ENCODE measurements at regions not wholly inside any gene's neighbourhood (a gene's known extent, or its start where the extent isn't known, plus 50 kb on each side); places are given as distances from the start of the nearest gene placed in this dataset.

DNA sequence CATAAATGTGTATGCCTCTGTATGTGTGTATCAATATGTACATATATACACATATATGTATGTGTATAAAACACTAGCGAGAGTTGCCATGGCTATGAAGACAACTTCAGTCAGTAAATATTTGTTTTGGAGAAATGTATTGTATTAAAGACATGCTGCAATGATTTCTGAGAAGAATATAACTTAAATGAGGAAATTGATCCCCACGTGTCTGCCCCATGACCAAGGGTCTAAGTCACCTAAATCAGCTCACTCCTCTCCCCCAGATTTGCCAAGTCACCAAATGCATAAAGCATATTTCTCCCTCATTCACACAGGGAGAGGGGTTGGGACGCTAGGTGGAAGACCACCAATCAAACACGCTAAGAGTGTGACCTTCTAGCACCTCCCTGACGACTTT is 58.3 kb upstream of the LYST start:
- H3K36me3 Mint-ChIP-seq = no peaks in the 10 kb centered on the region
- ATAC-seq (no peak), DNase-seq (ENCODE audit: low spot score in 2 of 2) (no peak)
- no peaks in the 10 kb centered on the region for H3K9me3 Mint-ChIP-seq
- H3K27ac Mint-ChIP-seq = no peak overlapping the region
- peaks cover 26% of the 10 kb centered on the region for H3K4me1 Mint-ChIP-seq
- no peak overlapping the region for H3K4me3 Mint-ChIP-seq

DNA sequence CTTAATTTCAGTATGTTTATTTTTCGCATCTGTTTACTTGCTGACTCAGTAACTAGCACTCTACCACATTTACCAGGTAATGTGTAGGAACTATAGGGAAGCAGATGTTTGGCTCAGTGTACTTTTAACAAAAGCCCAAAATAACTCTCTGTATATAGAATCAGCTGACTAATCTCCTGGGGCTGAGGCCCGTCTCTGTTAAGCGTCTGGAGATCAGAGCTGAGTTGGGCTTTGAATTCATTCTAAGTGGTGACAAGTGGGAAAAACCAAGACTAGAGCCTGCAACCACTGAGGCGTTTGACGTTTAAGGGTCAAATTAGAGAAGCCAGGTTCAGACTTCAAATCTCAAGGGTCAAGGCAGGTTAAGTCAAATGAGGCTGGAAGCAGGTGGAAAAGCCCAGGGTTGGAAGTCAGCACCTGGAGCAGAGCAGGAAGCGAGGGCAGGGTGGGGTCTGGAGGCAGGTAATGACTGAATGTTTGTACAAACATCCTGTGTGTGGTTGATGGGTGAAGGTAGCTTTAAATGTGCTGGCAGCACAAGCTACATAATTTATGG is 56.8 kb upstream of the LYST start:
- no peak overlapping the region for H3K4me3 Mint-ChIP-seq
- peaks cover 36% of the 10 kb centered on the region for H3K4me1 Mint-ChIP-seq
- ATAC-seq (peak; percentile 81), DNase-seq (ENCODE audit: low spot score in 2 of 2) (no peak)
- no peaks in the 10 kb centered on the region for H3K36me3 Mint-ChIP-seq
- H3K9me3 Mint-ChIP-seq = no peaks in the 10 kb centered on the region
- H3K27ac Mint-ChIP-seq = peak overlapping the region; percentile 65

DNA sequence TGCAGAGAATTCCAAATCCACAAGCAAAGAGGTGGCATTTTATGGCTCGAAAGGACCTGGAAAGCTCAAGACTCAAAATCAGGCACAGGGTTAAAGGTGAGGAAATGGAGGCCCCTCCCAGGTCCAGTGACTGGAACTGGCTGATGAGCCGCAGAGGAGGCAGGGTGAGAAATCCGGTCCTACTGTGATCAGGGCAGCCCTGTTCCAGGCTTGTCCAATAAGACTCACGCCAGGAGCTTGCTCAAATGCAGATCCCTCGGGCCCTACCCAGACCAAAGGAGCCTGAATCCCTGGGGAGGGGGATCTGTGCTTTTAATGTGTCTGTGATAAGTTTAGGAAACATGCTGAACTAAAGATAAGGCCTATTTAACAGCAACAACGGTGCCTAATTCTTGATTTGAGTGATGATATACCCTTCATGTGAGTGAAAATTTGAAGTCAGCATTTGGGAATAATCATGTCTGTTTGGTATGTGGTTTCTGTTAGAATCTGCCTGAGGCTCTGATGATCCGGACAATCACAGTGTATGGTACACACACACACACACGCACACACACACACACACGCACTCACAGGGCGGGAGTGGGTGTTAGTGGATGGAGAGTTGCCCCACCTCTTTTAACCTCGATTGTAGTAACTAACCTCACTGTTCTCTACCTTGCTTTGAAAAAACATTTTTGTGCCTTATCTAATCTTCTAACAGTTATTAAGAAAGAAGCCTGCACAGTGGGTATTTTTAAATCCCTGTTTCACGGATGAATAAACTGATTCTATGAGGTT is 54.1 kb upstream of the LYST start:
- DNase-seq (ENCODE audit: low spot score in 2 of 2) = no peak
- ATAC-seq = no peak
- H3K4me3 Mint-ChIP-seq = no peak overlapping the region

DNA sequence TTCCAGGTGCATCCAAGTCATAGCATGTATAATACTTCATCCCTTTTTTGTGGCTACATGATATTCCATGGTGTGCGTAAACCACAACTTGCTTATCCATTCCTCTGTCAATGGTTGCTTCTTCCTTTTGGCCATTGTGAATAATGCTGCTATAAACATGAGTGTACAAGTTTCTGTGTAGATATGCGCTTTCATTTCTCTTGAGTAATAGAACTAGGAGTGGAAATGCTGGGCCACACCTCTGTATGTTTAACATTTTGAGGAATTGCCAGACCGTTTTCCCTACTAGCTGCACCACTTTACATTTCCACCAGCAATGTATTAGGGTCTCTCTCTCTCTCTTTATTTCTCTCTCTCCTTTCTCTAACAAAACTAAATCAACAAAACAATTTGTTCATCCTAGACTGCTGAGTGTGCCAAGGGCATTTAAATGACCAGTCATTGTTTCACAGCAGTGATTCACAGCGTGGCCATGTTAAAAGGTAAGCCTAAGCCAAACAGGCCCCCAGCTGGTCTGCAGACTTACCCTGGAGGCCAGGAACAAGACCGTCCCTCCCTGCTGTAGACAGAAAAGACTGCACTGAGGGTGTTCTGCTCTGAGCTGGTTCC is 53.2 kb upstream of the LYST start:
- H3K4me3 Mint-ChIP-seq = no peak overlapping the region
- ATAC-seq (peak; percentile 25), DNase-seq (ENCODE audit: low spot score in 2 of 2) (no peak)
- no peaks in the 10 kb centered on the region for H3K36me3 Mint-ChIP-seq
- H3K4me1 Mint-ChIP-seq = peaks cover 56% of the 10 kb centered on the region
- peak overlapping the region; percentile 19 for H3K27ac Mint-ChIP-seq
- no peaks in the 10 kb centered on the region for H3K9me3 Mint-ChIP-seq

More for the DNA sequence above, 54.1 kb upstream of the LYST start:
- Mint-ChIP-seq H3K4me1 (peaks cover 51% of the 10 kb centered on the region), H3K36me3 (no peaks in the 10 kb centered on the region), H3K27ac (peak overlapping the region; percentile 19), H3K9me3 (no peaks in the 10 kb centered on the region)

DNA sequence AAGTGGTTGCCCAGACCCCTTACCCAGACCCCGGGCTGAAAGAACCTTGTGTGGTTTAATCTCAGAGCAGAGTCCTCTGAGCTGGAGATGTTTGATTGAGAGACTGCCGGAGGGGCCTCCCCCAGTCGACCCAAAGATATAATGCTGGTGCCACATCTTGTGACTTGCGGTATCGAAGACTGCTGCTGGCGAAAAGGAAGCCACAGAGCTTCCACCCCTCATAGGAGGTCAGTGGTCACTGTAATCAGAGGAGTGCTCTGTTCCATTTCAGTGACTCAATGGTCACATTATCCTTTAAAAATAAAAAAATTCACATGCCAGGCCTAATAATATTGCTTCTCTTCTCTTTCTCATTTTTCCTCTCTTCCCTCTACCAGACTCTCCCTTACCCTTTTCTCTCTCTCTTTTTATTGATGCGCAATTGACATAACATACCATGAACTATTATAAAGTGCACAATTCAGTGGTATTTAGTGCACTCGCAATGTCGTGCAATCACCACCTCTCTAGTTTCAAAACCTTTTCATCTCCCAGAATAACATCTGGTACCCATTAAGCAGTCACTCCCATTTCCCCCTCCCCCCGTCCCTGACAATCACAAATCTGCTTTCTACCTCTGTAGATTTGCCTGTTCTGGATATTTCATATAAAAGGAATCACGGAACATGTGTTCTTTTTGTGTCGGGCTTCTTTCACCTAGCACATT is 52.6 kb upstream of the LYST start:
- Mint-ChIP-seq H3K36me3 (no peaks in the 10 kb centered on the region), H3K27ac (peak overlapping the region; percentile 19), H3K4me1 (peaks cover 53% of the 10 kb centered on the region), H3K4me3 (no peak overlapping the region), H3K9me3 (no peaks in the 10 kb centered on the region)
- ATAC-seq (no peak), DNase-seq (ENCODE audit: low spot score in 2 of 2) (no peak)

- H3K9me3 Mint-ChIP-seq = no peaks in the 10 kb centered on the region
- H3K27ac Mint-ChIP-seq = no peak overlapping the region
- peaks cover 45% of the 10 kb centered on the region for H3K4me1 Mint-ChIP-seq
- no peak for ATAC-seq
- H3K36me3 Mint-ChIP-seq = no peaks in the 10 kb centered on the region
- no peak for DNase-seq (ENCODE audit: low spot score in 2 of 2)
- no peak overlapping the region for H3K4me3 Mint-ChIP-seq
Observed at GRCh38 chr1:235918465-235918864, 51.8 kb upstream of the LYST start.

- H3K36me3 Mint-ChIP-seq = no peaks in the 10 kb centered on the region
- ATAC-seq (no peak), DNase-seq (ENCODE audit: low spot score in 2 of 2) (no peak)
- H3K27ac Mint-ChIP-seq = peak overlapping the region; percentile 88
- H3K4me1 Mint-ChIP-seq = peaks cover 41% of the 10 kb centered on the region
- H3K9me3 Mint-ChIP-seq = no peaks in the 10 kb centered on the region
- peak overlapping the region; percentile 14 for H3K4me3 Mint-ChIP-seq
Observed at GRCh38 chr1:235918032-235918431, 51.3 kb upstream of the LYST start.

GRCh38 chr1:235917267-235917811 is 50.6 kb upstream of the LYST start:
- H3K36me3 Mint-ChIP-seq = no peaks in the 10 kb centered on the region

More at GRCh38 chr1:235917267-235917811, 50.6 kb upstream of the LYST start:
- H3K27ac Mint-ChIP-seq = peak overlapping the region; percentile 88
- peaks cover 35% of the 10 kb centered on the region for H3K4me1 Mint-ChIP-seq
- ATAC-seq (peak; percentile 98), DNase-seq (ENCODE audit: low spot score in 2 of 2) (peak; percentile 17 to 69)
- no peaks in the 10 kb centered on the region for H3K9me3 Mint-ChIP-seq
- peak overlapping the region; percentile 14 for H3K4me3 Mint-ChIP-seq
